ENCODE measurements at regions not wholly inside any gene's neighbourhood (a gene's known extent, or its start where the extent isn't known, plus 50 kb on each side); places are given as distances from the start of the nearest gene placed in this dataset.

- Histone ChIP-seq H3K27me3 (ENCODE audit: insufficient read depth, low read length, poor library complexity) (no peaks in the 10 kb centered on the region), H3K4me2 (ENCODE audit: insufficient read depth, low read length) (no peak overlapping the region), H3K4me3 (ENCODE audit: low read depth in 1 of 2, low read length in 2 of 2) (no peak overlapping the region), H4K20me1 (ENCODE audit: insufficient read depth, low read length) (no peaks in the 10 kb centered on the region), H3K4me1 (ENCODE audit: insufficient read depth, low read length) (no peaks in the 10 kb centered on the region), H3K79me2 (ENCODE audit: insufficient read depth, low read length) (no peaks in the 10 kb centered on the region), H3K27ac (ENCODE audit: low read length) (no peak overlapping the region), H3K9me3 (ENCODE audit: insufficient read depth, low read length, severe bottlenecking) (no peaks in the 10 kb centered on the region), H3K36me3 (ENCODE audit: insufficient read depth, low read length) (no peaks in the 10 kb centered on the region), H3K9ac (ENCODE audit: low read depth, low read length) (no peak overlapping the region), H2AFZ (ENCODE audit: low read depth, low read length) (no peak overlapping the region)
- ATAC-seq (ENCODE audit: insufficient read depth, low read depth): no peak
- TF ChIP-seq EZH2 (IDR thresholded peaks at IDR 0.05; ENCODE audit: borderline replicate concordance, low read depth, low read length, severe bottlenecking): no peak
- TF ChIP-seq CTCF (IDR thresholded peaks at IDR 0.05; ENCODE audit: borderline replicate concordance, extremely low read depth, low read length, poor library complexity, severe bottlenecking): no peak
- no peak for DNase-seq
Observed at GRCh38 chr16:51049678-51050376, 101.2 kb downstream of the SALL1 start.

- Histone ChIP-seq H3K9ac (ENCODE audit: low read depth, low read length) (no peak overlapping the region), H3K27me3 (ENCODE audit: insufficient read depth, low read length, poor library complexity) (no peaks in the 10 kb centered on the region), H3K4me2 (ENCODE audit: insufficient read depth, low read length) (no peak overlapping the region), H3K27ac (ENCODE audit: low read length) (no peak overlapping the region), H4K20me1 (ENCODE audit: insufficient read depth, low read length) (no peaks in the 10 kb centered on the region), H3K9me3 (ENCODE audit: insufficient read depth, low read length, severe bottlenecking) (no peaks in the 10 kb centered on the region), H3K79me2 (ENCODE audit: insufficient read depth, low read length) (no peaks in the 10 kb centered on the region), H3K4me3 (ENCODE audit: low read depth in 1 of 2, low read length in 2 of 2) (no peak overlapping the region), H3K4me1 (ENCODE audit: insufficient read depth, low read length) (no peaks in the 10 kb centered on the region), H2AFZ (ENCODE audit: low read depth, low read length) (no peak overlapping the region), H3K36me3 (ENCODE audit: insufficient read depth, low read length) (no peaks in the 10 kb centered on the region)
- ATAC-seq (ENCODE audit: insufficient read depth, low read depth) (no peak), DNase-seq (no peak)
- no peak for TF ChIP-seq CTCF (IDR thresholded peaks at IDR 0.05; ENCODE audit: borderline replicate concordance, extremely low read depth, low read length, poor library complexity, severe bottlenecking)
- TF ChIP-seq EZH2 (IDR thresholded peaks at IDR 0.05; ENCODE audit: borderline replicate concordance, low read depth, low read length, severe bottlenecking): no peak
Observed at GRCh38 chr16:51049276-51049675, 101.8 kb downstream of the SALL1 start.

GRCh38 chr16:51048544-51048943 lies 102.5 kb downstream of the SALL1 start:
- TF ChIP-seq EZH2 (IDR thresholded peaks at IDR 0.05; ENCODE audit: borderline replicate concordance, low read depth, low read length, severe bottlenecking) (no peak), CTCF (IDR thresholded peaks at IDR 0.05; ENCODE audit: borderline replicate concordance, extremely low read depth, low read length, poor library complexity, severe bottlenecking) (no peak)
- Histone ChIP-seq H3K9ac (ENCODE audit: low read depth, low read length) (no peak overlapping the region), H3K27ac (ENCODE audit: low read length) (no peak overlapping the region), H3K4me2 (ENCODE audit: insufficient read depth, low read length) (no peak overlapping the region), H4K20me1 (ENCODE audit: insufficient read depth, low read length) (no peaks in the 10 kb centered on the region), H2AFZ (ENCODE audit: low read depth, low read length) (no peak overlapping the region), H3K4me1 (ENCODE audit: insufficient read depth, low read length) (no peaks in the 10 kb centered on the region), H3K79me2 (ENCODE audit: insufficient read depth, low read length) (no peaks in the 10 kb centered on the region), H3K27me3 (ENCODE audit: insufficient read depth, low read length, poor library complexity) (no peaks in the 10 kb centered on the region), H3K4me3 (ENCODE audit: low read depth in 1 of 2, low read length in 2 of 2) (no peak overlapping the region), H3K9me3 (ENCODE audit: insufficient read depth, low read length, severe bottlenecking) (no peaks in the 10 kb centered on the region), H3K36me3 (ENCODE audit: insufficient read depth, low read length) (no peaks in the 10 kb centered on the region)
- DNase-seq: no peak
- ATAC-seq (ENCODE audit: insufficient read depth, low read depth): no peak

Data from DND-41 (cell line).